PC-3 (cell line): ENCODE measurements at regions not wholly inside any gene's neighbourhood (a gene's known extent, or its start where the extent isn't known, plus 50 kb on each side); places are given as distances from the start of the nearest gene placed in this dataset.

Source experiments
- ATAC-seq: fragments of 200-7000 bp; cut with Tn5 transposase; 2 replicates; pipeline ENCODE4 v1.9.1; 2020; ENCODE audit warnings: mild to moderate bottlenecking, moderate library complexity
- BruUV-seq: library from RNA; stranded (reverse); fragments of 400-500 nt; replicated peaks from 2 replicates; lab custom pipeline; 2021; lab: Mats Ljungman, UMichigan
- CTCF ChIA-PET: fragments of 300-600 bp; sonication (Branson Sonifier 250); formaldehyde crosslinking; loops from one replicate; lab custom pipeline; 2022; ENCODE audit warnings: antibody characterized with exemption; lab: Charles Lee
- POLR2A ChIA-PET: fragments of 300-600 bp; sonication (Branson Sonifier 250); formaldehyde crosslinking; loops from one replicate; lab custom pipeline; 2022; ENCODE audit warnings: antibody characterized with exemption; ENCODE audit not compliant: unreplicated experiment; lab: Charles Lee
- DNase-seq: peaks from one replicate; pipeline ENCODE4 v3.0.0-alpha.2; 2015
- H2AFZ ChIP-seq: fragments of 300-600 bp; sonication (generic); 2 replicates; pipeline ENCODE4 v1.6.0; 2016; ENCODE audit warnings: antibody characterized with exemption, low read length
- H3F3A ChIP-seq: fragments of 300-600 bp; sonication (generic); one replicate; pipeline ENCODE4 v1.6.0; 2017; ENCODE audit warnings: antibody characterized with exemption, low read length, control low read depth, mild to moderate bottlenecking; ENCODE audit not compliant: unreplicated experiment
- H3K27ac ChIP-seq: fragments of 300-600 bp; sonication (generic); 2 replicates; pipeline ENCODE4 v1.5.1; 2016; ENCODE audit warnings: mild to moderate bottlenecking, low read length
- H3K27me3 ChIP-seq: fragments of 300-600 bp; sonication (generic); 2 replicates; pipeline ENCODE4 v1.6.1; 2016; ENCODE audit warnings: low read length, mixed read lengths
- H3K36me3 ChIP-seq: fragments of 300-600 bp; sonication (generic); 2 replicates; pipeline ENCODE4 v1.6.1; 2016; ENCODE audit warnings: low read depth, mixed run types, low read length, mixed read lengths
- H3K4me1 ChIP-seq: fragments of 300-600 bp; sonication (generic); 2 replicates; pipeline ENCODE4 v1.5.1; 2016; ENCODE audit warnings: low read length; ENCODE audit not compliant: insufficient read depth
- H3K4me2 ChIP-seq: fragments of 300-600 bp; sonication (generic); 2 replicates; pipeline ENCODE4 v1.6.0; 2016; ENCODE audit warnings: low read length
- H3K4me3 ChIP-seq: fragments of 300-600 bp; sonication (generic); 2 replicates; pipeline ENCODE4 v1.5.1; 2016; ENCODE audit warnings: mild to moderate bottlenecking, low read length, mixed read lengths
- H3K79me2 ChIP-seq: fragments of 300-600 bp; sonication (generic); 2 replicates; pipeline ENCODE4 v1.6.1; 2017; ENCODE audit warnings: low read length, mixed read lengths
- H3K9ac ChIP-seq: fragments of 300-600 bp; sonication (generic); 2 replicates; pipeline ENCODE4 v1.6.0; 2016; ENCODE audit warnings: mild to moderate bottlenecking, low read length
- H3K9me2 ChIP-seq: fragments of 300-600 bp; sonication (generic); replicated peaks from 2 replicates; pipeline ENCODE4 v1.6.1; 2016; ENCODE audit warnings: mixed run types, low read length, mixed read lengths
- H3K9me3 ChIP-seq: fragments of 300-600 bp; sonication (generic); 2 replicates; pipeline ENCODE4 v1.6.1; 2016; ENCODE audit warnings: low read length, mixed read lengths
- H4K20me1 ChIP-seq: fragments of 300-600 bp; sonication (generic); 2 replicates; pipeline ENCODE4 v1.6.1; 2016; ENCODE audit warnings: low read length, mixed read lengths
- CTCF ChIP-seq: fragments of 300-600 bp; sonication (generic); conservative IDR thresholded peaks from 2 replicates; pipeline ENCODE4 v1.5.1; 2017; ENCODE audit warnings: antibody characterized with exemption, low read depth, mild to moderate bottlenecking, low read length
- EZH2 ChIP-seq: fragments of 300-600 bp; sonication (generic); IDR thresholded peaks from one replicate; pipeline ENCODE4 v1.6.1; 2017; ENCODE audit warnings: antibody characterized with exemption, mild to moderate bottlenecking, low read length; ENCODE audit not compliant: unreplicated experiment
- EZH2phosphoT487 ChIP-seq: fragments of 300-600 bp; sonication (generic); IDR thresholded peaks from 2 replicates; pipeline ENCODE4 v1.6.1; 2018; ENCODE audit warnings: mild to moderate bottlenecking, antibody characterized with exemption, low read length, borderline replicate concordance
- intact Hi-C: fragments of 100-400 bp; cut with micrococcal nuclease; formaldehyde crosslinking; loops from 2 replicates; pipeline ENCODE4 v1.9.0; 2023

GRCh38 chr20:52037370-52037769 lies 154.2 kb downstream of the ZFP64 start:
- H3K9me2 ChIP-seq: no peaks in the 10 kb centered on the region
- no peaks in the 10 kb centered on the region for H4K20me1 ChIP-seq
- no TSS peak for BruUV-seq
- no peak overlapping the region for H3K4me2 ChIP-seq
- TF ChIP-seq CTCF: no peak
- TF ChIP-seq EZH2: no peak
- no peak for TF ChIP-seq EZH2phosphoT487
- no peaks in the 10 kb centered on the region for H3F3A ChIP-seq
- no peak overlapping the region for H3K9ac ChIP-seq
- no peaks in the 10 kb centered on the region for H3K9me3 ChIP-seq
- H3K79me2 ChIP-seq: no peaks in the 10 kb centered on the region
- H3K27ac ChIP-seq: no peak overlapping the region
- DNase-seq (no peak), ATAC-seq (no peak)
- CTCF ChIA-PET: no interaction called here
- intact Hi-C loops: no loop called here
- H3K4me1 ChIP-seq: no peaks in the 10 kb centered on the region
- POLR2A ChIA-PET: no interaction called here
- H2AFZ ChIP-seq: no peak overlapping the region
- no peak overlapping the region for H3K4me3 ChIP-seq
- H3K36me3 ChIP-seq: no peaks in the 10 kb centered on the region
- H3K27me3 ChIP-seq: no peaks in the 10 kb centered on the region

GRCh38 chr20:52035977-52036376 lies 155.6 kb downstream of the ZFP64 start:
- POLR2A ChIA-PET: no interaction called here
- CTCF ChIA-PET: no interaction called here
- Histone ChIP-seq H3K4me2 (no peak overlapping the region), H3K36me3 (no peaks in the 10 kb centered on the region), H3K9me3 (no peaks in the 10 kb centered on the region), H3K27me3 (no peaks in the 10 kb centered on the region), H3K9ac (no peak overlapping the region), H3F3A (no peaks in the 10 kb centered on the region), H4K20me1 (no peaks in the 10 kb centered on the region), H3K27ac (no peak overlapping the region), H3K79me2 (no peaks in the 10 kb centered on the region), H3K9me2 (no peaks in the 10 kb centered on the region), H3K4me1 (no peaks in the 10 kb centered on the region), H3K4me3 (no peak overlapping the region), H2AFZ (no peak overlapping the region)
- TF ChIP-seq EZH2: no peak
- TF ChIP-seq EZH2phosphoT487: no peak
- no peak for TF ChIP-seq CTCF
- DNase-seq (no peak), ATAC-seq (no peak)
- BruUV-seq: no TSS peak
- intact Hi-C loops: no loop called here

GRCh38 chr20:52035498-52035897 lies 156.1 kb downstream of the ZFP64 start:
- Histone ChIP-seq H3K4me1 (no peaks in the 10 kb centered on the region), H2AFZ (no peak overlapping the region), H3K79me2 (no peaks in the 10 kb centered on the region), H3K9ac (no peak overlapping the region), H3K4me3 (no peak overlapping the region), H3K36me3 (no peaks in the 10 kb centered on the region), H3K4me2 (no peak overlapping the region), H3F3A (no peaks in the 10 kb centered on the region), H3K27me3 (no peaks in the 10 kb centered on the region), H3K9me3 (no peaks in the 10 kb centered on the region), H3K9me2 (no peaks in the 10 kb centered on the region), H4K20me1 (no peaks in the 10 kb centered on the region), H3K27ac (no peak overlapping the region)
- ATAC-seq: no peak
- BruUV-seq: no TSS peak
- no peak for DNase-seq
- TF ChIP-seq CTCF: no peak
- TF ChIP-seq EZH2phosphoT487: no peak
- TF ChIP-seq EZH2: no peak
- POLR2A ChIA-PET: no interaction called here
- intact Hi-C loops: no loop called here
- CTCF ChIA-PET: no interaction called here
